Effector memory CD4-positive, alpha-beta T cell (primary cell): ENCODE measurements at regions not wholly inside any gene's neighbourhood (a gene's known extent, or its start where the extent isn't known, plus 50 kb on each side); places are given as distances from the start of the nearest gene placed in this dataset.

Experiments
- DNase-seq, 3 donors: peaks; one replicate each; pipeline ENCODE4 v3.0.0-alpha.2; 2020
- H3K27ac ChIP-seq: 2 replicates; pipeline ENCODE4 v1.7.0; 2013; ENCODE audit warnings: mild to moderate bottlenecking, low read length, moderate library complexity; ENCODE audit not compliant: insufficient read depth, poor library complexity, severe bottlenecking
- H3K27me3 ChIP-seq: replicated peaks from 2 replicates; pipeline ENCODE4 v1.7.0; 2013; ENCODE audit warnings: mild to moderate bottlenecking, low read length; ENCODE audit not compliant: insufficient read depth, control insufficient read depth, poor library complexity, severe bottlenecking
- H3K36me3 ChIP-seq: 2 replicates; pipeline ENCODE4 v1.7.0; 2013; ENCODE audit warnings: mild to moderate bottlenecking, low read length, moderate library complexity; ENCODE audit not compliant: control insufficient read depth, insufficient read depth
- H3K4me1 ChIP-seq: 2 replicates; pipeline ENCODE4 v1.7.0; 2013; ENCODE audit warnings: low read length, mild to moderate bottlenecking; ENCODE audit not compliant: control insufficient read depth, insufficient read depth, poor library complexity, severe bottlenecking
- H3K4me3 ChIP-seq: 2 replicates; pipeline ENCODE4 v1.7.0; 2013; ENCODE audit warnings: low read length, low read depth, mild to moderate bottlenecking; ENCODE audit not compliant: insufficient read depth, poor library complexity, severe bottlenecking
- H3K9me3 ChIP-seq: 2 replicates; pipeline ENCODE4 v1.7.0; 2013; ENCODE audit warnings: mild to moderate bottlenecking, low read length, moderate library complexity; ENCODE audit not compliant: control insufficient read depth

GRCh38 chr21:24055696-24056095, 1551.6 kb downstream of the MRPL39 start:
- no peak overlapping the region for H3K27ac ChIP-seq
- no peaks in the 10 kb centered on the region for H3K9me3 ChIP-seq
- no peak overlapping the region for H3K4me3 ChIP-seq
- H3K27me3 ChIP-seq = no peaks in the 10 kb centered on the region
- H3K36me3 ChIP-seq = no peaks in the 10 kb centered on the region
- DNase-seq = no peak
- H3K4me1 ChIP-seq = no peaks in the 10 kb centered on the region

GRCh38 chr21:24050231-24050630, 1557.0 kb downstream of the MRPL39 start:
- Histone ChIP-seq H3K27ac (no peak overlapping the region), H3K27me3 (no peaks in the 10 kb centered on the region)

GRCh38 chr21:24046829-24047443, 1560.3 kb downstream of the MRPL39 start:
- Histone ChIP-seq H3K4me1 (no peaks in the 10 kb centered on the region), H3K9me3 (no peaks in the 10 kb centered on the region), H3K27ac (no peak overlapping the region), H3K4me3 (no peak overlapping the region), H3K36me3 (no peaks in the 10 kb centered on the region), H3K27me3 (no peaks in the 10 kb centered on the region)
- DNase-seq = no peak

More at GRCh38 chr21:24050231-24050630, 1557.0 kb downstream of the MRPL39 start:
- H3K4me1 ChIP-seq = no peaks in the 10 kb centered on the region
- DNase-seq = no peak
- H3K4me3 ChIP-seq = no peak overlapping the region
- H3K9me3 ChIP-seq = no peaks in the 10 kb centered on the region
- no peaks in the 10 kb centered on the region for H3K36me3 ChIP-seq

GRCh38 chr21:24045775-24046215, 1561.5 kb downstream of the MRPL39 start:
- no peak overlapping the region for H3K4me3 ChIP-seq
- H3K4me1 ChIP-seq = no peaks in the 10 kb centered on the region
- no peaks in the 10 kb centered on the region for H3K27me3 ChIP-seq
- no peak for DNase-seq
- no peaks in the 10 kb centered on the region for H3K9me3 ChIP-seq
- no peaks in the 10 kb centered on the region for H3K36me3 ChIP-seq
- H3K27ac ChIP-seq = no peak overlapping the region

GRCh38 chr21:24045373-24045772, 1561.9 kb downstream of the MRPL39 start:
- Histone ChIP-seq H3K27me3 (no peaks in the 10 kb centered on the region), H3K27ac (no peak overlapping the region), H3K4me3 (no peak overlapping the region), H3K4me1 (no peaks in the 10 kb centered on the region), H3K36me3 (no peaks in the 10 kb centered on the region), H3K9me3 (no peaks in the 10 kb centered on the region)
- DNase-seq = no peak

- no peak for DNase-seq
- H3K27ac ChIP-seq = no peak overlapping the region
Measured at GRCh38 chr21:24042687-24043086, 1564.6 kb downstream of the MRPL39 start.

GRCh38 chr21:24032709-24033232, 1574.5 kb downstream of the MRPL39 start:
- Histone ChIP-seq H3K27me3 (no peaks in the 10 kb centered on the region), H3K4me3 (no peak overlapping the region), H3K9me3 (no peaks in the 10 kb centered on the region), H3K27ac (no peak overlapping the region), H3K4me1 (no peaks in the 10 kb centered on the region), H3K36me3 (no peaks in the 10 kb centered on the region)
- no peak for DNase-seq

More at GRCh38 chr21:24042687-24043086, 1564.6 kb downstream of the MRPL39 start:
- Histone ChIP-seq H3K4me3 (no peak overlapping the region), H3K9me3 (no peaks in the 10 kb centered on the region), H3K4me1 (no peaks in the 10 kb centered on the region), H3K36me3 (no peaks in the 10 kb centered on the region), H3K27me3 (no peaks in the 10 kb centered on the region)

GRCh38 chr21:24027396-24027795, 1579.9 kb downstream of the MRPL39 start:
- no peaks in the 10 kb centered on the region for H3K9me3 ChIP-seq
- no peak overlapping the region for H3K27ac ChIP-seq
- no peak for DNase-seq
- H3K27me3 ChIP-seq = no peaks in the 10 kb centered on the region
- H3K36me3 ChIP-seq = no peaks in the 10 kb centered on the region
- no peak overlapping the region for H3K4me3 ChIP-seq
- H3K4me1 ChIP-seq = no peaks in the 10 kb centered on the region

GRCh38 chr21:24025101-24025500, 1582.2 kb downstream of the MRPL39 start:
- Histone ChIP-seq H3K27me3 (no peaks in the 10 kb centered on the region), H3K4me1 (no peaks in the 10 kb centered on the region), H3K27ac (no peak overlapping the region), H3K9me3 (no peaks in the 10 kb centered on the region), H3K36me3 (no peaks in the 10 kb centered on the region), H3K4me3 (no peak overlapping the region)
- no peak for DNase-seq

- Histone ChIP-seq H3K4me3 (no peak overlapping the region), H3K4me1 (no peaks in the 10 kb centered on the region), H3K36me3 (no peaks in the 10 kb centered on the region), H3K27me3 (no peaks in the 10 kb centered on the region), H3K27ac (no peak overlapping the region), H3K9me3 (no peaks in the 10 kb centered on the region)
- DNase-seq = no peak
Measured at GRCh38 chr21:24023936-24024335, 1583.3 kb downstream of the MRPL39 start.
